GM18502 (cell line): ENCODE measurements at regions not wholly inside any gene's neighbourhood (a gene's known extent, or its start where the extent isn't known, plus 50 kb on each side); places are given as distances from the start of the nearest gene placed in this dataset.

Source experiments
- ATAC-seq: cut with Tn5 transposase; IDR thresholded peaks from one replicate; pipeline ENCODE4 v1.9.1; 2021; ENCODE audit warnings: mild to moderate bottlenecking; ENCODE audit not compliant: unreplicated experiment, poor library complexity

- ATAC-seq = no peak
Observed at GRCh38 chr3:18057471-18058091, 315.1 kb upstream of the TBC1D5 start.

GRCh38 chr3:18054625-18055024, 312.2 kb upstream of the TBC1D5 start:
- no peak for ATAC-seq

DNA sequence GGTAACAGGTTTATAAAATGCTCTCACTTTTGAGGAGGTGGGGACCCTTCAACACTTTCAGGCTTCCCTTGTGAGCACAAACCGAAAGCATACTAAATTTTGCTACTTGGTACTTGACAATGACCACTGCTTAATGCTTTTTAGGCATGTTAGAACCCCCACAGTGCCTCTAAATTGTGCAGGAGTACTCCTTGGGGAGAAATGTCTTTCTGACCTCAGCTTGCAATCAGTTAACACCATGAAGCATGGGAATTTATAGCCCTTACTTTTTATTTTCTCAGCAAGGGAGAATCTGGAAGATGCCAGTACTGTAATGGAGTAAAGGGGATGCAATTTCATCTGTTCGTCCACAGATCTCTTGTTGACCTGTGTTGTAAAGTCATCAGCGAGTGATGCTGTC, 308.9 kb upstream of the TBC1D5 start:
- no peak for ATAC-seq

- ATAC-seq = no peak
Observed at GRCh38 chr3:18049096-18049495, 306.7 kb upstream of the TBC1D5 start.

DNA sequence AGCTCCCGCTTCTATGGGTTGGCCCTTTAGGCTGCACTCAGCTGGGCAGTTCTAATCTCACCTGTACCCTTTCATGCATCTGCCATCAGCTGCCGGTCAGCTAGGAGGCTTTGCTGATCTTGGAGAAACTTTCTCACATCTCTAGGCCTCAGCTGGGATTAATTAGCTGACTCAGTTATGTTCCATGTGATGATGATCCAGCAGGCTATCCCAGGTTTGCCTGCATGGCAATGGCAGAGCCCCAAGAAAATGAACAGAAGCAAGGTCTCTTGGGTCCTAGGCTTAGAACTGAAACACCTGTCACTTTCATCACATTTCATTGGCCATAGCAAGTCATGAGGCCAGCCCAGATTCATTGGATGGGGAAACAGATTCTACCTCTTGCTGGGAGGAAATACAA, 304.6 kb upstream of the TBC1D5 start:
- no peak for ATAC-seq

- no peak for ATAC-seq
Observed at GRCh38 chr3:18046131-18046915, 303.9 kb upstream of the TBC1D5 start.

- ATAC-seq = no peak
Observed at GRCh38 chr3:18044971-18045880, 302.8 kb upstream of the TBC1D5 start.

GRCh38 chr3:18044191-18044590, 301.8 kb upstream of the TBC1D5 start:
- ATAC-seq = no peak

- no peak for ATAC-seq
Observed at GRCh38 chr3:18036450-18036815, 294.0 kb upstream of the TBC1D5 start.

- no peak for ATAC-seq
Observed at GRCh38 chr3:18035641-18036449, 293.4 kb upstream of the TBC1D5 start.

GRCh38 chr3:18033581-18034108, 291.2 kb upstream of the TBC1D5 start:
- no peak for ATAC-seq

GRCh38 chr3:18030371-18030870, 288.0 kb upstream of the TBC1D5 start:
- no peak for ATAC-seq

DNA sequence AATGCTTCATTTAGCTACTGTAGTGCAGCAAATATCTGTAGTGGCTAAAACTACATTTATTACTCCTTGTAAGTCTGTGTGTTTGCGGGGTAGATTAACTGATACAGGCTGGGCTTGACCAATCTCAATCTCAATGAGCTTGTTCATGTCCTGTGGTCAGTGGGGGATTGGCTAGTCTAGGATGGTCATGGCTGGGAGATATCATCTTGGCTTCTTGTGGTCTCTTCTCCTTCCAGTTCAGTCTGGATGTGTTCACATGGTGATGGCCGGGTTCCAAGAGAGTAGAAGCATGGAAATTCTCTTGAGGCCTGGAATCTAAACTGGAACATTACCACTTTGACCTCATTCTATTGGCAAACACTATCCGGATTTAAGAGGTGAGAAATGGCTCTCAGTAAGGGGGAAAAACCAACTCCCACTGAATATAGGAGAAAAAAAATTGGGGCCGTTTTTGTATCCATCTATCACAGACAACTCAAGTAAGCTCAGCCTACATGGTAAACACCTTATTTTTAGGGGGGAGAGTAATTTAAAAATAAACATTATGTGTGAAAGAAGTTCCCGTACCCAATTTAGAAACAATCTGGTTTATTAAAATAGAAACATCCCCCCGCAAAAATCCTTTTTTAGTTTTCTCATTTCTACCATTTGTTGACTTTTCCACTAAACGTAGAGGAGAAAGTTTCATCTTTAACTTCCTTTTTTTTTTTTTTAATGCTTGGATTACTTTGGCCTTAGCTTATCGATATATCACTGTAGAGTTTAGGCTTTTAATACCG, 284.9 kb upstream of the TBC1D5 start:
- no peak for ATAC-seq

- ATAC-seq = peak; percentile 69
Observed at GRCh38 chr3:18024715-18025114, 282.3 kb upstream of the TBC1D5 start.

GRCh38 chr3:18019161-18019495, 276.7 kb upstream of the TBC1D5 start:
- no peak for ATAC-seq

- no peak for ATAC-seq
Observed at GRCh38 chr3:18018491-18019160, 276.2 kb upstream of the TBC1D5 start.

DNA sequence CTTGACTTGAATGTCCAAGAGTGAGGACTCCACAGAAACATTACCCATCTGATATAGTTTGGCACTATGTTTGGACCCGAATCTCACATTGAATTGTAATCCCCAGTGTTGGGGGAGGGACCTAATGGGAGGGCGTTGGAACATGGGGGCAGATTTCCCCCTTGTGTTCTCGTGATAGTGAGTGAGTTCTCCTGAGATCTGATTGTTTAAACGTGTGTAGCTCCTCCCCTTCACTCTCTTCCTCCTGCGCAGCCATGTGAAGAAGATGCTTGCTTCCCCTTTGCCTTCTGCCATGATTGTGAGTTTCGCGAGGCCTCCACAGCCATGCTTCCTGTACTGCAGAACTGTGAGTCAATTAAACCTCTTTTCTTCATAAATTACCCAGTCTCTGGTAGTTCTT, 273.9 kb upstream of the TBC1D5 start:
- ATAC-seq = no peak

- no peak for ATAC-seq
Observed at GRCh38 chr3:18012933-18013332, 270.5 kb upstream of the TBC1D5 start.

- no peak for ATAC-seq
Observed at GRCh38 chr3:18012436-18012835, 270.0 kb upstream of the TBC1D5 start.
